ENCODE measurements at regions not wholly inside any gene's neighbourhood (a gene's known extent, or its start where the extent isn't known, plus 50 kb on each side); places are given as distances from the start of the nearest gene placed in this dataset.

GRCh38 chr4:177052211-177052934 is 257.3 kb upstream of the NEIL3 start:
- DNase-seq: no peak

DNA sequence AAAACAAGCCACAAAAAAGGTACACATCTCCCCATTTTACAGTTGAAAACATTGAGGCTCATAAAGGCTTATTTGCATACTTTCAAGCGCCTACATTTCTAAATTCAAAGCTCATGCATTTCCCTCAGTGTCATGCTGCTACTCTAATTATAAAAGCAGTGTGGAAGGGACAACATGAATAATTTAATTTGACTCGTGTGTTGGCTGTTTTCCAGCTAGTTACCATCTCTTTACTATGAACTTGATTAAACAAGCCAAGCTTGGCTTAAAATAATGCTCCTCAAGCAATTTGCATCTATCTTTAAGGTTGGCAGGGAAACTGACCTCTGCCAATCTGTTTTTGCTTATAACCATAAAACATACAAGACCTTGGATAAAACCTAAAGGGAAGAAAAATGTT is 252.5 kb upstream of the NEIL3 start:
- DNase-seq: no peak

- no peak for DNase-seq
Observed at GRCh38 chr4:177064116-177064515, 245.6 kb upstream of the NEIL3 start.

DNA sequence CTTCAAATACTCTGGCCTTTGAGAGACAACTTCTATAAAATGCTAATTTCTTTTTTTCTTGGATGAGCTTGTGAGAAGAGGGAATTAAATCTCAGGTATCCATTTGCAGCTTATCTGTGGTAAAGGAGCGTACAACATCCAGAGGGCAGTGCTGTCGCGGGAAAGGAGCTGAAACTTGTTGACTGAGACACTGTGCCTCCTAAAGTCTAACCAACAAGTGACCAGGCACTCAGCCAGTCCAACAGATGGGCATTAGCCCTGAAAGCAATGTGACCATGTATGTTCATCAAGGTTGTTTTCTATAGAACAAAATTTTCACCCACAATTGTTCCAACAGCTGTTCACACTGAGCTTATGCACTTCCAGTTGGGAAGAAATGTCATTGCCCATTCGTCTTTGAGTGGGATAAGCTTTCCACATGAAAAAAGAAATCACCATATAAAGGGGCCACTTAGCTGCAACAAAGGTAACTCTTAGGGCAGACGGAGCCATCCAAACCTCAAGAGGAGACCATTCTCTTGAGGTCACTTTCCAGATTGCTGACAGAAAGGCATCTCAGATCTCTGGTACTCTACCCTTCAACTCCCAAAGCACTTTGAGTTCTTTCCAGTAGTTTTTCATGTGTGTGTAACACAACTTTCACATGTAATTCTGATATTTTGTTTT is 244.8 kb upstream of the NEIL3 start:
- no peak for DNase-seq

DNA sequence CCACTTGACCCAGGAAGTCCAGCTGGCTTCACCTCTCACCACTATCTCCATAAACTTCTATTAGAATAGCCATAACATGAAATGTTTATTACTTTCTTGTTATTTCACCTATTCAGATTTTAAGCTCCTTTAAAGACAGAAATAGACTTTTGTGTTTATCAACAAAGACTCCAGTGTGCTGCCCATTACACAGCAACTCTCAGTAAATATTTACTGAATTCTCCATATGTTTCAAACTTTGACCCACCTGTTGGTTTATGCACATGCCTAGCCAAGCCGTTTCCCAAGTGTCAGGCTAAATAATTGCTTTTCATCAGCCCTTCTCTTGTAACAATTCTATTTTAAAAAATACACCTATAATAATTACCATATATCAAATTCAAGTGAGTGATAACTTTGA is 242.9 kb upstream of the NEIL3 start:
- DNase-seq: no peak

- no peak for DNase-seq
Observed at GRCh38 chr4:177070533-177071058, 239.1 kb upstream of the NEIL3 start.

GRCh38 chr4:177077095-177077971 is 232.3 kb upstream of the NEIL3 start:
- no peak for DNase-seq

DNA sequence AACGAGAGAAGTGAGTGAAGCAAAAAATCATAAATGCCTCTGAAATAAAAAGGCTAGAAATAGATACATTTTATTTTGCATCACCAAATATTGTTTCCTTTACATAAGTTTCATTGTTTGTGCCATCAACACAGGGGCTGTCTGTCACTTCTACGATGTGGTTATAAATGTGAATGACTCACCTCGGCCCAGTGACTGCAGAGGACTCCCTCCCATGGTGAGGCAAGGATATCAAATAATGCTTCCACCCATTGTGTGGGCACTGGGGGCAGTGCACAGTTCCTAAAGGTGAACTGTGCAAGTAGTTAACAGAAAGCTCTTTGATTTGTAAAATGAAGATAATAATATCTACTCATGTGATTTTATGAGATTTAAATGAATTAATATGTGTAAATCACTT is 230.3 kb upstream of the NEIL3 start:
- DNase-seq: no peak

- no peak for DNase-seq
Observed at GRCh38 chr4:177080388-177080787, 229.3 kb upstream of the NEIL3 start.

DNA sequence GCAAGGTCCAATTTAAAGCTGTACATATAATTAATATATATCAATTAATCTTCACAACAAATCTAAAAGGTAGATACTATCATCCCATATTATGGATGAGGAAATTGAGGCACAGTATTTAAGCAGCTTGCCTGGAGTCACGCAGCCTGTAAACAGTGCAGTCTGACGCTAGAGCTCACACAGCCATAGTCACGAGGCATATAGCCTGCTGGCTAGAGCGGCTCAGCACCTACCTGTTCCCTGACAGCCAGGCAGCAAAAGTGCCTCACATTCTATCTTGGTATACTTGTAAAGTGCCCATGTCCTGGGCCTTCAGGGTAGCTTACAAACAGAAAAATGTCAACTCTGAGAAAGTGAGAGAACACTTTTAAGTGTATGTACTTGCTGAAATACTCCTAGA is 222.6 kb upstream of the NEIL3 start:
- DNase-seq: no peak

DNA sequence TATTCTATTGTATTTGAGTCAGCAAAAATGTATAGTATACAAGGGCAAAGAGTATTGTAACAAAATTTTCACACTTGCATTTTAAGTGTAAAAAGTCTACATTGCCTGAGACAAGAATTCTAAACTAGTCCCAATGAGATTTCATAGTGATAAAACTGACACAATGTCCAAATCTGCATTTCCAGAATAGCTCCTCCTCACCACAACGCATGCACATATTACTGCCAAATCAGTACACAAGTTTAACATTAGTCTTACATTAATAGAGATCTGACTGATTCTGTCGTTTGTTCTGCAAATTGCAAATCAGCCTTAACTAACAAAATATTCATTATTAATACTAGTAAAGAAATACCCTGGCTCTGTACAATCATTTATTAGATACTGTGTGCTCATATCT is 222.2 kb upstream of the NEIL3 start:
- DNase-seq: no peak

GRCh38 chr4:177091515-177091914 is 218.2 kb upstream of the NEIL3 start:
- DNase-seq: no peak

- DNase-seq: no peak
Observed at GRCh38 chr4:177092807-177093206, 216.9 kb upstream of the NEIL3 start.

DNA sequence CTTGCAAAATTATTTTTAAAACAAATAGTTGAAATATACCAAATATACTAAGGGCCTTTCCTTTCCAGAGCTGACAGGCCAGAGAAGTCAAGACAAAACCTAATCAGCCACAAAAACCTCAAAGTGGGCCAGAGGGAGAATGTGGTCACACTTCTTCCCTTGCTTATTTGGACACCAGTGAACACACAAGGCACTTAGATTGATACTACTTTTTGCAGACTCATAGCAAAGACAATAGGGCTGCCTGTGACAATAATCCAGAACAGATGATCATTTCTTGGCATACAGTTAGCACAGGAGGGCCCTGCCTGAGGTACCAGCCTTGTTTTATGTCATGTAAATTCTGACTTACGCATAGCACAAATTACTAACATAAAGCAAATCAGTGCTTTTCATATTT is 215.7 kb upstream of the NEIL3 start:
- DNase-seq: no peak

- DNase-seq: no peak
Observed at GRCh38 chr4:177097291-177097690, 212.4 kb upstream of the NEIL3 start.

DNA sequence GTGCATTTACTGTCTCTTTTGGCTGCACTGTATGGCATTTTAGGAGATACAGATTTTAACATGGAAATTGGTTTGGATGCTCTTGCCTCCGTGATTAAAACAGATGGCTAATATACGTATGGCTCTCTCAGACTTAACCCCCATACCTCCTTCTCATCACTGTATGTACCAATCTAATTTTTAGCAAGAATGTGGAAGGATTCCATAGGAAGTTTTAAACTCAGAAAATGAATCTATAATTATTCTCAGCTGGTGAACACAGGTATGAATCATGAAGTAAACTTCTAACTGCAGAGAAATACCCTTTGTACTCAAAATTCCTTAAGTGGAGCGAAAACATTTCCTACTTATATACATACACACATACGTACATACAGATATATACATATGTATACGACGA is 210.5 kb upstream of the NEIL3 start:
- no peak for DNase-seq

DNA sequence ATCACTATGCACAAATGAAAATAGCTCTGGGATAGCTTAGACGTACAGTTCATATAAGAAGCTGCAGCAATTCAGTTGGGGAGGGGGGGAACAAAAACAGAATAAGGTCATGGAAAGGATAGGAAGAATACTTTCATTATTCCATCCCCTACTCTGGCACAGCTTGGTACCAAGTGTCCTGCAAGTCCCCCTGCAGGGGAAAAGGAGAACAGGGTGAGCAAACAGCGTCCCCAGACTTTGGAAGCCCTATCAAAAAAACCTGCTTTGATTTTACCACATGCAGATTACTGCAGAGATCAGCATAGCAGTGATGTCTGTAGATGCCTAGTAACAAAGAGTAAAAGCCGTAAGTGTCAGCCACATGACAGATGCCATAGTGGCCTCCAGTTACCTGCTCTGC is 209.4 kb upstream of the NEIL3 start:
- DNase-seq: no peak

DNA sequence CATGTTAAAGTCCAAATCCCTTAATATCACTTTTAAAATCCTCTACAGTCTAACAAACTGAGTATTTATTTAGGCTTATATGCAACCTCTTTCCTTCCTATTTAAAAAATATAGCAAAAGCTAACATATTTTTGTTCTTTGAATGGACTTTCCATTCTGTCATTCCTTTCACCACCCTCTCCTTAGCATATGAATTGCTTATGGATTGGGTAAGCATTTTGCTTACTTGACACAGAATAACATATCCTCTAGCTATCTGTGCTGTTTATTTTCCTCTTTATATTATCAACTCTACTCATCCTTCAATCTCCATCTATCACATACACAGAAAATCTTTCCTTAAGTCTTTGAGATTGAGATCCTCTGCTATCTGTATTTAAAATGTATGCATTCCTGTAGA is 206.1 kb upstream of the NEIL3 start:
- DNase-seq: no peak

DNA sequence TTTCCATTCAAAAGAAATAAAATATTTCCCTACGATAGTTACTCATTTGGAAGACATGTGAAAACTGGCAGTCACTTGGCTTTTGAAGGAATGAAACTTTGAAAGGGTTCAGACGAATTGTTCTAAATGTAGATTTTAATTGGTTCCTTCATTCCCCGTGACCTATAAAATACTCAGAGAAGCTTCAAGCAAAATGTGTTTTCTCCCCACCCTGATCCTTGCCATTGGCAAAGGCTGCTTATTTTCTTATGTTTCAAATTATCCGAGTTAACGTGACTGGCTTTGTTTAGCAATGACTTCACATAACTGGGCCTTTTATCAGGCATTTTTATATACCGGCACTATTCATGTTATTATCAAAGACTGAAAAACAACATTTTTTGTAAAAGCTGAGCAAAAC is 204.1 kb upstream of the NEIL3 start:
- no peak for DNase-seq

- no peak for DNase-seq
Observed at GRCh38 chr4:177107288-177107921, 202.3 kb upstream of the NEIL3 start.

DNA sequence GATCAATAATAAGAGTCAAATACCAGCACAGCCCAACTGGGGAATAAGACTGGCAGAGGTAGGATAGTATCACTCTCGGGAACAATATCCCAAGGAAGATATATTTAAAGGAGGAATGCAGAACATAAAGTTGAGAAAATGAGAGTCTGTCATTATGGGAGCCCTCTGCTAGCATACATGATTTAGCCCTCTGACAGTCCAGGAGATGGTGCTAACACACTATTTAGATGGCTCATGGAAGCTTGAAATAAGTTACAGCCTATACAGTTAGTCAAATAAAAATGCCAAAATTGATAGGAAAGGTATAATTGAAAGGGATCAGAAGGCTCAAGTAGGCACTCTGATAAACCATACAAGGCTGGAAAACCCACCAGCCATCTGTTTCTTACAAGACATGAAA is 201.0 kb upstream of the NEIL3 start:
- DNase-seq: no peak

- DNase-seq: no peak
Observed at GRCh38 chr4:177109769-177110168, 199.9 kb upstream of the NEIL3 start.

GRCh38 chr4:177116161-177116560 is 193.5 kb upstream of the NEIL3 start:
- DNase-seq: no peak
